Transverse colon (tissue), 4 donors: ENCODE measurements at regions not wholly inside any gene's neighbourhood (a gene's known extent, or its start where the extent isn't known, plus 50 kb on each side); places are given as distances from the start of the nearest gene placed in this dataset.

Experiments
- EP300 ChIP-seq: sonication (generic); formaldehyde crosslinking; IDR thresholded peaks from one replicate; pipeline ENCODE4 v1.6.1; 2017; ENCODE audit warnings: antibody characterized with exemption, low read depth
- POLR2A ChIP-seq: fragments of 450-650 bp; IDR thresholded peaks from one replicate; pipeline ENCODE4 v1.6.1; 2016; ENCODE audit warnings: antibody characterized with exemption, mild to moderate bottlenecking, moderate library complexity
- POLR2AphosphoS5 ChIP-seq, 3 donors: sonication (generic); formaldehyde crosslinking; IDR thresholded peaks; one replicate each; pipeline ENCODE4 v1.6.1; 2016; ENCODE audit warnings: antibody characterized with exemption in 3 of 3
- TF ChIP-seq, protein P1 (sequence below), 5 experiments: fragments of 200-600 bp in 3 of 5; fragments of 450-650 bp in 2 of 5; sonication (generic) in 3 of 5; IDR thresholded peaks; 1 replicate in 2 of 5; 2 replicates in 3 of 5; pipeline ENCODE4 v1.5.1; 2016 to 2017; ENCODE audit warnings: antibody characterized with exemption in 5 of 5, inconsistent platforms in 3 of 5, mild to moderate bottlenecking in 2 of 5, moderate library complexity in 1 of 5

DNA sequence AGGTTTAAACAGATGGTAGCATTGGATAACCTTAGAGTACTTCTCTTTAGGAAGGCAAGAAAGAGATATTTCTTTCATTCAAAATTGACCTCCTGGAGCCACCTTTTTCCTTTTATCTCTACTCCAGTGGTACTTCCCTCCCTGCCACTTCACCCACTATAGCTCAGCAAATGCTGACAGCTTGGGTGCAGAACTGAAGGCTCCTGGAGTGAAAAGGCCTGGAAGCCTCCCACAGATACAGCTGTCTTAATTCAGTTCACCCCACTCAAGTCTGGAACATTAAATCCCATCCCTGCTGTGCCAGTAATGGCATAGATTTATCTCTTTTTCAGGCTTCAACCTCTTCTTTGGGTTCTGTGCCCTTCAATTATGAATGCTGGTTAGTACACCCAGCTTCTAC is 140.3 kb downstream of the NEDD1 start:
- TF ChIP-seq, protein P1, sequence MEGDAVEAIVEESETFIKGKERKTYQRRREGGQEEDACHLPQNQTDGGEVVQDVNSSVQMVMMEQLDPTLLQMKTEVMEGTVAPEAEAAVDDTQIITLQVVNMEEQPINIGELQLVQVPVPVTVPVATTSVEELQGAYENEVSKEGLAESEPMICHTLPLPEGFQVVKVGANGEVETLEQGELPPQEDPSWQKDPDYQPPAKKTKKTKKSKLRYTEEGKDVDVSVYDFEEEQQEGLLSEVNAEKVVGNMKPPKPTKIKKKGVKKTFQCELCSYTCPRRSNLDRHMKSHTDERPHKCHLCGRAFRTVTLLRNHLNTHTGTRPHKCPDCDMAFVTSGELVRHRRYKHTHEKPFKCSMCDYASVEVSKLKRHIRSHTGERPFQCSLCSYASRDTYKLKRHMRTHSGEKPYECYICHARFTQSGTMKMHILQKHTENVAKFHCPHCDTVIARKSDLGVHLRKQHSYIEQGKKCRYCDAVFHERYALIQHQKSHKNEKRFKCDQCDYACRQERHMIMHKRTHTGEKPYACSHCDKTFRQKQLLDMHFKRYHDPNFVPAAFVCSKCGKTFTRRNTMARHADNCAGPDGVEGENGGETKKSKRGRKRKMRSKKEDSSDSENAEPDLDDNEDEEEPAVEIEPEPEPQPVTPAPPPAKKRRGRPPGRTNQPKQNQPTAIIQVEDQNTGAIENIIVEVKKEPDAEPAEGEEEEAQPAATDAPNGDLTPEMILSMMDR (IDR thresholded peaks at IDR 0.05): no peak
- TF ChIP-seq POLR2A (no peak), POLR2AphosphoS5 (IDR thresholded peaks at IDR 0.05) (no peak), EP300 (no peak)
